Nephron progenitor cell (in vitro differentiated cells): ENCODE measurements at regions not wholly inside any gene's neighbourhood (a gene's known extent, or its start where the extent isn't known, plus 50 kb on each side); places are given as distances from the start of the nearest gene placed in this dataset.

Experiments used
- DNase-seq: peaks from one replicate; pipeline ENCODE4 v3.0.0; 2021
- H3K27ac Mint-ChIP-seq: 2 replicates; pipeline ENCODE4 v1.8.0; 2021; ENCODE audit warnings: mild to moderate bottlenecking, moderate library complexity, mixed read lengths
- H3K27me3 Mint-ChIP-seq: 2 replicates; pipeline ENCODE4 v1.8.0; 2021; ENCODE audit warnings: mild to moderate bottlenecking, low read depth, mixed read lengths; ENCODE audit not compliant: poor library complexity
- H3K36me3 Mint-ChIP-seq: 2 replicates; pipeline ENCODE4 v1.8.0; 2021; ENCODE audit warnings: low read depth, mixed read lengths
- H3K4me1 Mint-ChIP-seq: 2 replicates; pipeline ENCODE4 v1.8.0; 2021; ENCODE audit warnings: mixed read lengths
- H3K4me3 Mint-ChIP-seq: 2 replicates; pipeline ENCODE4 v1.8.0; 2021; ENCODE audit warnings: mild to moderate bottlenecking, moderate library complexity, mixed read lengths
- H3K9me3 Mint-ChIP-seq: 2 replicates; pipeline ENCODE4 v1.8.0; 2021; ENCODE audit warnings: mild to moderate bottlenecking, moderate library complexity, mixed read lengths
- CTCF ChIP-seq: fragments of 200-600 bp; sonication (generic); IDR thresholded peaks from 2 replicates; pipeline ENCODE4 v1.5.0; 2021; ENCODE audit warnings: antibody characterized with exemption

- Mint-ChIP-seq H3K4me1 (peaks cover 12% of the 10 kb centered on the region), H3K36me3 (peaks cover 7% of the 10 kb centered on the region), H3K9me3 (peaks cover 23% of the 10 kb centered on the region), H3K27me3 (peaks cover 6% of the 10 kb centered on the region), H3K27ac (no peak overlapping the region), H3K4me3 (no peak overlapping the region)
- no peak for DNase-seq
- no peak for TF ChIP-seq CTCF
Measured at GRCh38 chr2:220163486-220163885, 536.1 kb downstream of the SLC4A3 start.

GRCh38 chr2:220165401-220165800, 538.0 kb downstream of the SLC4A3 start:
- H3K4me1 Mint-ChIP-seq: peaks cover 12% of the 10 kb centered on the region
- DNase-seq: no peak
- TF ChIP-seq CTCF: no peak
- H3K36me3 Mint-ChIP-seq: peaks cover 7% of the 10 kb centered on the region
- peaks cover 19% of the 10 kb centered on the region for H3K9me3 Mint-ChIP-seq
- peaks cover 6% of the 10 kb centered on the region for H3K27me3 Mint-ChIP-seq
- no peak overlapping the region for H3K4me3 Mint-ChIP-seq
- H3K27ac Mint-ChIP-seq: no peak overlapping the region

GRCh38 chr2:220166616-220167015, 539.2 kb downstream of the SLC4A3 start:
- no peak for DNase-seq
- H3K27ac Mint-ChIP-seq: no peak overlapping the region

GRCh38 chr2:220167956-220168355, 540.5 kb downstream of the SLC4A3 start:
- H3K4me3 Mint-ChIP-seq: no peak overlapping the region
- TF ChIP-seq CTCF: no peak
- H3K27me3 Mint-ChIP-seq: peaks cover under 1% of the 10 kb centered on the region
- no peak for DNase-seq
- H3K27ac Mint-ChIP-seq: no peak overlapping the region
- H3K4me1 Mint-ChIP-seq: peaks cover 23% of the 10 kb centered on the region
- H3K9me3 Mint-ChIP-seq: peaks cover 3% of the 10 kb centered on the region
- H3K36me3 Mint-ChIP-seq: no peaks in the 10 kb centered on the region

More at GRCh38 chr2:220166616-220167015, 539.2 kb downstream of the SLC4A3 start:
- H3K36me3 Mint-ChIP-seq: no peaks in the 10 kb centered on the region
- peak overlapping the region; percentile 17 for H3K4me3 Mint-ChIP-seq
- H3K4me1 Mint-ChIP-seq: peaks cover 12% of the 10 kb centered on the region
- no peak for TF ChIP-seq CTCF
- H3K27me3 Mint-ChIP-seq: peaks cover 3% of the 10 kb centered on the region
- peaks cover 8% of the 10 kb centered on the region for H3K9me3 Mint-ChIP-seq

- Mint-ChIP-seq H3K27ac (no peak overlapping the region), H3K4me3 (no peak overlapping the region), H3K9me3 (peaks cover 3% of the 10 kb centered on the region), H3K4me1 (peaks cover 18% of the 10 kb centered on the region), H3K36me3 (no peaks in the 10 kb centered on the region), H3K27me3 (peaks cover 4% of the 10 kb centered on the region)
- DNase-seq: no peak
- TF ChIP-seq CTCF: no peak
Measured at GRCh38 chr2:220168891-220169546, 541.6 kb downstream of the SLC4A3 start.

- TF ChIP-seq CTCF: no peak
- peaks cover 10% of the 10 kb centered on the region for H3K4me1 Mint-ChIP-seq
- no peaks in the 10 kb centered on the region for H3K36me3 Mint-ChIP-seq
- DNase-seq: no peak
- H3K4me3 Mint-ChIP-seq: no peak overlapping the region
- H3K27ac Mint-ChIP-seq: no peak overlapping the region
- H3K9me3 Mint-ChIP-seq: no peaks in the 10 kb centered on the region
- peaks cover 4% of the 10 kb centered on the region for H3K27me3 Mint-ChIP-seq
Measured at GRCh38 chr2:220174826-220175225, 547.4 kb downstream of the SLC4A3 start.
